HEK293T (cell line): ENCODE measurements at regions not wholly inside any gene's neighbourhood (a gene's known extent, or its start where the extent isn't known, plus 50 kb on each side); places are given as distances from the start of the nearest gene placed in this dataset.

Experiments
- BHLHE40 ChIP-seq: fragments of 450-650 bp; IDR thresholded peaks from 2 replicates; pipeline ENCODE4 v1.6.1; 2016; ENCODE audit warnings: mild to moderate bottlenecking, moderate library complexity, borderline replicate concordance
- FOXA1 ChIP-seq: fragments of 450-650 bp; IDR thresholded peaks from 2 replicates; pipeline ENCODE4 v1.6.1; 2016; ENCODE audit warnings: mild to moderate bottlenecking
- FOXM1 ChIP-seq: fragments of 450-650 bp; IDR thresholded peaks from 2 replicates; pipeline ENCODE4 v1.6.1; 2017; ENCODE audit warnings: mild to moderate bottlenecking, borderline replicate concordance
- NFRKB ChIP-seq: fragments of 450-650 bp; IDR thresholded peaks from 2 replicates; pipeline ENCODE4 v1.6.1; 2016; ENCODE audit warnings: mild to moderate bottlenecking, moderate library complexity

DNA sequence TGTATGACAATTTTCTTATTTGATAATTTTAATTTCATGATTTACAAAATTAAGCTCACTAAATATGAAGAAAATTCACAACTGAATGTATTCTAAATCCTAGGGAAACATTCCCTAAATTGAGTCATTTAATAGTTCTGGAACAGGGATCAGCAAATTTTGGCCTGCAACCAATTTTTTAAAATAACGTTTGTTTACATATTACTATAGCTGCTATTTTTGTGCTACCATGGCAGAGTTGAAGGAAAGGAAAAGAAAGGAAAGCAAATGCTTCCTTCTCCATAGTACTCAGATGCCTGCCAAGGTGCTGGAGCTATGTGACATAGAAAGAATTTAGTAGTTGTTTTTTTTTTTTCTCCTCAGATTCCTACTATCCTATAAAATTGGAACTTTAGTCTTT, 1307.7 kb upstream of the LRRTM3 start:
- no peak for TF ChIP-seq NFRKB
- no peak for TF ChIP-seq BHLHE40
- TF ChIP-seq FOXA1, result no peak
- no peak for TF ChIP-seq FOXM1
